NCI-H524 (cell line): ENCODE measurements at regions not wholly inside any gene's neighbourhood (a gene's known extent, or its start where the extent isn't known, plus 50 kb on each side); places are given as distances from the start of the nearest gene placed in this dataset.
"Not testable (repeated sequence)": the region's sequence is repeated elsewhere in the genome, so short reads cannot be mapped to it uniquely, and the experiment has no call there.

ENCODE experiments used
- DNase-seq, 2 experiments: peaks; one replicate each; lab custom pipeline; 2025; lab: John Stamatoyannopoulos, UW

DNA sequence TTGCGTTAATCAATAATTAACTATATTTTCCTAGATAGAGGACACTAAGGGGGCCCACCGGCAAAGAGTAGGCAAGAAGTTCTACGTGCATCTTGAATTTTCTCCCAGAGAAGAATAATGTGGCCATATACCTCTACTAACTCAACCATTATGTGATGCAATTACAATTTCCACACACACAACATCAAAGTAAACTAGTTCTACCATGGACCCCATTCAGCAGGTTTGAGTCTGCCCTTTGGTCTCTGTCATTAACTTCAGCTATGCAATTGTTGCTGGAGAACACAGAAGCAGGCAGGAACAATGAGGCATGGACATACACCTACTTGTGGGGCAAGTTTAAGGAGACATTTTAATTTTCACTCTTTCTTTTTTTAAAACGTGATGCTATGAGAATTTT lies 705.9 kb downstream of the PDCD6IP start:
- no peak for DNase-seq

- no peak for DNase-seq
Measured at GRCh38 chr3:34504775-34505174, 706.3 kb downstream of the PDCD6IP start.

GRCh38 chr3:34508732-34509131 lies 710.3 kb downstream of the PDCD6IP start:
- no peak for DNase-seq

DNA sequence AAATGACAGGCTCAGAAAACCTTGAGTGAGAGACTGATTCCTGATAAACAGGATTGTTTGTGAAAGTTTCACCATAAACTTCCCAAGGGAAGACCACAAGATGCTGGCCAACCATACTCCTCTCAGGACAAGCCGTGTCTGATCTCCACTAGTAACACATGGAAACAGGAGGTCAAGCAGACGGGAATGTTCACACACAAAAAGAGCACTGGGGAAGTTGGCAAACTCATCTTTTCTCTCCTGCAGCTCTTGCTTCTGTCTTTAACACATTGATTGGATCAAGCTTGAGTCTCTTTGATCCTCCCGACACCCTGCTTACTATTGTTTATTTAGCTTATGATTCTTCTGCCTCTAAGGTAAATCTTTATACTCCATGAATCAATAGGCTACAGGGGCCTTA lies 713.5 kb downstream of the PDCD6IP start:
- DNase-seq = no peak

DNA sequence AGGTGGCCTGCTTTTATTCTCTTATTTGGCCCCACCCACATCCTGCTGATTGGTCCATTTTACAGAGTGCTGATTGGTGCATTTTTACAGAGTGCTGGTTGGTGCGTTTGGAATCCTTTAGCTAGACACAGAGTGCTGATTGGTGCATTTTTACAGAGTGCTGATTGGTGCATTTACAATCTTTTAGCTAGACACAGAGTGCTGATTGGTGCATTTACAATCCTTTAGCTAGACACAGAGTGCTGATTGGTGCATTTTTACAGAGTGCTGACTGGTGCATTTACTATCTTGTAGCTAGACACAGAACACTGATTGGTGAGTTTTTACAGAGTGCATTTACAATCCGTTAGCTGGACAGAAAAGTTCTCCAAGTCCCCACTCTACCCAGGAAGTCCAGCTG lies 720.6 kb downstream of the PDCD6IP start:
- not testable (repeated sequence) for DNase-seq

- no peak for DNase-seq
Measured at GRCh38 chr3:34531156-34531555, 732.7 kb downstream of the PDCD6IP start.

DNA sequence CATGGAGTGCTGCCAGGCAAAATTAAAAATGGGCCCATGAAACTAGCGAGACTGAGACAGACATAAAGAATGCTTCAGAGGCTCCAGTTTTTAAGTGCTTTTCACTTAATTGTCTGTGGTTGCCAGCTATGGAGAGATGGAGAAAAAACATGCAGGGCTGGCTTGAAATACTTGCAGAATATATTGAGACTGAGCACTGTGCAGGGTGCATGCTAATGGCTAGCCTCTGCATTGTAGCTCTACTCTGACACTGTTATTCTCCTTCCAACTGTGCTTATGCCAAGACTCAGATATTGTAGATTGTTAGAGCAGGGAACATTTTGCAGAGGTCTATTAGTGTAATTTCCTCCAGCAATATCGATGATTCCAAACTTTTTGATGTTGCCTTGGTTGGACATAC lies 735.0 kb downstream of the PDCD6IP start:
- DNase-seq = no peak

DNA sequence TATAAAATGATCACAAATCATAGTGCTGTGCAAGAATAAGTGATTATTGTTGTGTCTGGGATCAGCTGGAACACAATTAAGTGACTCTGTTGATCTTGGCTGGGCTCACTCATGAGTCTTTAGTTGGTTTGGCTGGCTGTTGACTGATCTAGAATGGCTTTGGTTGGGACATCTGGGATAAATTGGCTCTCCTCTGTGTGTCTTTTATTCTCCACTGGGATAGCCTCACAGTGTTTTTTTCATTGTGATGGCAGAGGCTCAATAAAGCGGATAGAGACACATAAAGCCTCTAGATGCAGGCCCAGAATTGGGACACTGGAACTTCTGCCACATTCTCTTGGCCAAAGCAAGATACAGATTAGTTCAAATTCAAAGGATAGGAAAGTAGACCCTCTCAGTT lies 735.6 kb downstream of the PDCD6IP start:
- DNase-seq = no peak

GRCh38 chr3:34544136-34544535 lies 745.7 kb downstream of the PDCD6IP start:
- DNase-seq = no peak

- DNase-seq = no peak
Measured at GRCh38 chr3:34547297-34547920, 749.0 kb downstream of the PDCD6IP start.

GRCh38 chr3:34567266-34567665 lies 768.8 kb downstream of the PDCD6IP start:
- no peak for DNase-seq

DNA sequence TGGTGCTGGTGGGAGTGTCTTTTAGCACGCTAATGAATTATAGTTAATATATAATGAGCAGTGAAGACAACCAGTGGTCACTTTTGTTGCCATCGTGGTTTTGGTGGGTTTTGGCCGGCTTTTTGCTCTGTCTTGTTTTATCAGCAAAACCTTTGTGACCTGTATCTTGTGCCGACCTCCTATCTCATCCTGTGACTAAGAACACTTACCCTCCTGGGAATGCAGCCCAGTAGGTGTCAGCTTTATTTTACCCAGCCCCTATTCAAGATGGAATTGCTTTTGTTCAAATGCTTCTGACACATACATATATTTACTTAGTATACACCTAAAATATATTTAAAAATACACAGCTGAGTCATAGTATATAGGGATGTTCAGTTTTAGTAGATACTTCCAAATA lies 770.3 kb downstream of the PDCD6IP start:
- no peak for DNase-seq

DNA sequence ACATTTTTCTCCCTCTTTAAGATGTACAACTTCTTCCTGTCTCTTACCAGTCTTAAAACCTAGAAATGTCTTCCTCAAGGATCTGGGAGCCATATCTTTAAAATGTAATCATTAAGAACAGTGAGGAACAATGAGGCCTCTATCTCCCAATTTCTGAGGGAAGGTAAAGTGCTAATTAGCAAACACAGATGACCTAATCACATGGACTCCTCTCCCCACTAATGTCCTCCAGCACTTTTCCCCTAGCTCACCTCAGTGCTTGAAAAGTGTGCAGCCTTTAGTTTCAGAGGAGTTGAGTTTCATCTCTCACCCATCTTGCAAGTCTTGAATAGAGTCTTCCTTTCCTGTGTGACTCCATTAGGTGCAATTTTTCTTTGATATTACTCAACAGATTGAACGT lies 771.0 kb downstream of the PDCD6IP start:
- no peak for DNase-seq

- no peak for DNase-seq
Measured at GRCh38 chr3:34570916-34571705, 772.7 kb downstream of the PDCD6IP start.

DNA sequence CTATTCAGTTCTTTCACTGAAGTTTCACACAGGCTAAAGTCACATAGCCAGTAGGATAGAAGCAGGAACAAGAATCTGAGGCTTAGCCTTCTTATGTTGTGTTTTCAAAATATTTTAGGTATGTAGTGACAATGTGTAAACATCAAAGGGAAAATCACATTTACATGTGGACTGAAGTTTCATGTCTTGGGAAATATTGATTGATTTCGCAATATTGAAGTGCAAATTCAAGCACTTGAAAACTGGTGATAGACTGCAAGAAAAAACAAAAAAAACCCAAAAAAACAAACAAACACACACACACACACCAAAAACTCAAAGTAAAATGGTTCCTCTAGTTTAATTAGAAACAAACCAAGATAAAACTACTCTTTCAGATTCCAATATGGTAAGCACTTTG lies 773.3 kb downstream of the PDCD6IP start:
- DNase-seq = no peak

DNA sequence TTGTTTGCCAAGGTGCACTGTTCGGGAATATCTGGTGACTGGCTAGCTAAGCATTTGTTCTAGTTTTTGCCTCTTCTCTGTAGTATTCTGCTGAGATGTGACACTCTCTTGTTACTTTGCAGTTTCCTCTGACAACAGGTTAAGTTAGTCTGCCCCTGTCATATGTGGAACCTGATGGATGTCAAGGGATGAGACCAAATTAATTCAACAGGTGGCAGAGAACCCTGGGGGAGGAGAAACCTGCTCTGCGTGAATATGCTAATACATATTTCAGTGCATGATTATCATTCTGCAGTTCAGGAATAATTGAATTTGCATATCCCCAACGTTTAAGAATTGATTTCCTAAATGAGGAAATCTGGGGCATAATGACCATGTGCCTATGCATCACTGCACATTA lies 777.3 kb downstream of the PDCD6IP start:
- DNase-seq = no peak

GRCh38 chr3:34582055-34582454 lies 783.6 kb downstream of the PDCD6IP start:
- peak; percentile 57 to 85 for DNase-seq

GRCh38 chr3:34583451-34583850 lies 785.0 kb downstream of the PDCD6IP start:
- no peak for DNase-seq

GRCh38 chr3:34584971-34585370 lies 786.5 kb downstream of the PDCD6IP start:
- DNase-seq = peak in 1 of 2 experiments; percentile 9

- no peak for DNase-seq
Measured at GRCh38 chr3:34599595-34599994, 801.2 kb downstream of the PDCD6IP start.

DNA sequence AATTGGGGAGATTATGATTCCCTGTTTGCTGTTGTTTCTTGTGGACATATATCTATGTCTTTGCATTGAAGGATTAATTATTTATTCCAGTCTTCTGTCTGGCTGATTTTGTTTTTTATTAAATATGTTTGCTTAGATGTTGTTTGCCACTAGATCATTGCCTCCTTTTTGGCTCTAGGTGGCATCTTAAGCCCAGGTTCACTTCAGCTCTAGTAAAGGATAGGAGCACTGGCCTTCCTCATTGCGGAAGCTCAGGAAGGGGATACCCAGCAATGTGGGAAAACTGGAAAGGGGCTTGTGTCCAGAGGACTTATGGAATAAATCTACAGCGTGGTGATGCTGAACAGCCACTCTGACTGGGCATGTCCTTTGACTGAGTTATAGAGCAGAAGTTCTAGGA lies 821.6 kb downstream of the PDCD6IP start:
- DNase-seq = no peak

DNA sequence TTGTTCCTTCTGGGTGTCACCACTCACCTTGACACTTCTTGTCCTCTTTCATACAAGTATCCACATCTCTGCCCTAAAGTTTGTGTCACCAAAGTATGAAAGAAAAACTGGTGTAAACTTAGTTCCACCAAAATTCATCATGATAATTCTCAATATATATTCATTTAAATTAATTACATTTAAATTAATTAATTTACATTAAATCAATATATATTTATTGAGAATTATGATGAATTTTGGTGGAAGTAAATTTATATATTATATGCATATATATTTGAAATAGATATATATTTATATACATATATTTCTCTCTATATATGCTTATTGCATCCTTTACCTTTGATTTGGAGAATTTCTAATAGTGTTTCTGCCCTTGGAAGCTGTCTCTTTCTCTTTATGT lies 828.3 kb downstream of the PDCD6IP start:
- no peak for DNase-seq

GRCh38 chr3:34634939-34635338 lies 836.5 kb downstream of the PDCD6IP start:
- peak in 1 of 2 experiments; percentile 37 for DNase-seq

DNA sequence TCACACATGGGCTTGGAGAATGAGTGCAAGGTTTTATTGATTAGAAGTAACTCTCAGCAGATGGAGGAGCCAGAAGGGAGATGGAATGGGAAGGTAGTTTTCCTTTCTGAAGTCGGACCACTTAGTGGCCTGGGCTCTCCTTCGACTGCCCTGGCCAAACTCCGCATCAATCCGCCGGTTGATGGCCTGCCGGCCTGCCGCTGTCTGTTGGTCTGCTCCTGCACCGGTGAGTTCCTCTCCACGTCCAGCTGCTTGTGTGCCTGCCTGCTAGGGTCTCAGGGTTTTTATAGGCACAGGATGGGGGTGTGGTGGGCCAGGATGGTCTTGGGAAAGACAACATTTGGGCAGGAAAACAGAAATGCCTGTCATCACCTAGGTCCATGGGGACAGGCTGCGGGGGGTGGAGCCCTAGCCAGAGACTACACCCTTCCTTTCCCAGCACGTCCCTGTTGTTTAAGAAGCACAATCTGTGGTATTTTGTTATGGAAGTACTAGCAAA lies 837.0 kb downstream of the PDCD6IP start:
- no peak for DNase-seq
